ENCODE measurements at regions not wholly inside any gene's neighbourhood (a gene's known extent, or its start where the extent isn't known, plus 50 kb on each side); places are given as distances from the start of the nearest gene placed in this dataset.

- no peak overlapping the region for H3K4me3 ChIP-seq (ENCODE audit: low read depth, low read length)
These were observed 612.8 kb downstream of the ZPLD1 start for GRCh38 chr3:103047640-103048039.

- no peak overlapping the region for H3K4me3 ChIP-seq (ENCODE audit: low read depth, low read length)
These were observed 613.4 kb downstream of the ZPLD1 start for GRCh38 chr3:103048068-103048722.

GRCh38 chr3:103052236-103052830 lies 617.5 kb downstream of the ZPLD1 start:
- H3K4me3 ChIP-seq (ENCODE audit: low read depth, low read length), result no peak overlapping the region

GRCh38 chr3:103055021-103055520 lies 620.3 kb downstream of the ZPLD1 start:
- H3K4me3 ChIP-seq (ENCODE audit: low read depth, low read length), result no peak overlapping the region

GRCh38 chr3:103056542-103056941 lies 621.7 kb downstream of the ZPLD1 start:
- H3K4me3 ChIP-seq (ENCODE audit: low read depth, low read length), result no peak overlapping the region

GRCh38 chr3:103057003-103057402 lies 622.2 kb downstream of the ZPLD1 start:
- H3K4me3 ChIP-seq (ENCODE audit: low read depth, low read length), result no peak overlapping the region

GRCh38 chr3:103057487-103057886 lies 622.7 kb downstream of the ZPLD1 start:
- H3K4me3 ChIP-seq (ENCODE audit: low read depth, low read length), result no peak overlapping the region

GRCh38 chr3:103059432-103059831 lies 624.6 kb downstream of the ZPLD1 start:
- no peak overlapping the region for H3K4me3 ChIP-seq (ENCODE audit: low read depth, low read length)

GRCh38 chr3:103060242-103060641 lies 625.4 kb downstream of the ZPLD1 start:
- no peak overlapping the region for H3K4me3 ChIP-seq (ENCODE audit: low read depth, low read length)

- no peak overlapping the region for H3K4me3 ChIP-seq (ENCODE audit: low read depth, low read length)
These were observed 633.1 kb downstream of the ZPLD1 start for GRCh38 chr3:103067963-103068362.

- H3K4me3 ChIP-seq (ENCODE audit: low read depth, low read length), result no peak overlapping the region
These were observed 640.5 kb downstream of the ZPLD1 start for GRCh38 chr3:103075282-103075681.

- no peak overlapping the region for H3K4me3 ChIP-seq (ENCODE audit: low read depth, low read length)
These were observed 643.1 kb downstream of the ZPLD1 start for GRCh38 chr3:103077910-103078309.

GRCh38 chr3:103082501-103082900 lies 647.7 kb downstream of the ZPLD1 start:
- H3K4me3 ChIP-seq (ENCODE audit: low read depth, low read length), result no peak overlapping the region

- no peak overlapping the region for H3K4me3 ChIP-seq (ENCODE audit: low read depth, low read length)
These were observed 649.2 kb downstream of the ZPLD1 start for GRCh38 chr3:103083848-103084631.

- H3K4me3 ChIP-seq (ENCODE audit: low read depth, low read length), result no peak overlapping the region
These were observed 650.6 kb downstream of the ZPLD1 start for GRCh38 chr3:103085465-103085864.

- H3K4me3 ChIP-seq (ENCODE audit: low read depth, low read length), result no peak overlapping the region
These were observed 654.9 kb downstream of the ZPLD1 start for GRCh38 chr3:103089758-103090157.

GRCh38 chr3:103105206-103105605 lies 670.4 kb downstream of the ZPLD1 start:
- no peak overlapping the region for H3K4me3 ChIP-seq (ENCODE audit: low read depth, low read length)

- H3K4me3 ChIP-seq (ENCODE audit: low read depth, low read length), result no peak overlapping the region
These were observed 677.5 kb downstream of the ZPLD1 start for GRCh38 chr3:103112273-103112672.

GRCh38 chr3:103126115-103126514 lies 691.3 kb downstream of the ZPLD1 start:
- H3K4me3 ChIP-seq (ENCODE audit: low read depth, low read length), result no peak overlapping the region

- H3K4me3 ChIP-seq (ENCODE audit: low read depth, low read length), result no peak overlapping the region
These were observed 692.3 kb downstream of the ZPLD1 start for GRCh38 chr3:103127098-103127630.

GRCh38 chr3:103127737-103128136 lies 692.9 kb downstream of the ZPLD1 start:
- no peak overlapping the region for H3K4me3 ChIP-seq (ENCODE audit: low read depth, low read length)
